ENCODE measurements at regions not wholly inside any gene's neighbourhood (a gene's known extent, or its start where the extent isn't known, plus 50 kb on each side); places are given as distances from the start of the nearest gene placed in this dataset.

DNA sequence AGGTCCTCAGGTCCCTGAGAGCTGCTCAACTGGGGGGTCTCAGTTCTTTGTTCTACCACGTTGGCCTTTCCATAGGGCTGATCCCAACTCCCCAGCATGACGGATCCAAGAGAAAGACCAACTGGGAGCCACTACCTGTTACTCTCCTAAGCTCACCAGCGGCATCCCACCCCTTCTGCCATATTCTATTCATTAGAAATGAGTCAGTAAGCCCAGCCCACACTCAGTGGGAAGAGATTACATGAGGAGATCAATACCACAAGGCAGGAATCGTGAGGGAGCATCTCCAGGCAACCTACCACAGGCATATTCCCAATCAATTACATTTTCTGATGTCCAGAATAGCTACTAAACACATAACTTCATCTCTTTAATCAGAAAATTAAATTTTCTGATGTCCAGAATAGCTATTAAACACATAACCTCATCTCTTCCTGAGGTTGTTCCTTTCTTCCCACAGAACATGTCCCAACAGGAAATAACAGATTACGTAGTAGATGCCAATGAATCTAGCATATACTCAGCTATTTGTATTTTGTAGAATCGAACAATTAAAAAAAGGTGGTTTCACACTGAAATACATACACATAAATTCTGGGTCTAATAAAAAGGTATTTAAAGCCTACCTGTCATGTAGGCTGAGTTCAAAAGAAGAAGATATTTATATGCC lies 708.1 kb upstream of the ARGLU1 start:
- TF ChIP-seq CTCF (IDR thresholded peaks at IDR 0.05; ENCODE audit: insufficient read depth, low read length, poor library complexity, severe bottlenecking) (no peak), EZH2phosphoT487 (conservative IDR thresholded peaks at IDR 0.05; ENCODE audit: low read length) (no peak)

All from SU-DHL-6 (cell line).